Posterior cingulate gyrus (tissue), 11 donors: ENCODE measurements at regions not wholly inside any gene's neighbourhood (a gene's known extent, or its start where the extent isn't known, plus 50 kb on each side); places are given as distances from the start of the nearest gene placed in this dataset.
A peak's percentile ranks its signal among the peaks of the same experiment; 100 is the strongest.
"Not testable (repeated sequence)": the region's sequence is repeated elsewhere in the genome, so short reads cannot be mapped to it uniquely, and the experiment has no call there.

Experiments
- DNase-seq, 10 donors: peaks; one replicate each; pipeline versions ENCODE4 v3.0.0 to v3.0.0-alpha.2; 2020 to 2021; ENCODE audit warnings: mixed read lengths in 3 of 10
- intact Hi-C: fragments of 100-400 bp; cut with DNase I; formaldehyde crosslinking; loops from one replicate; pipeline ENCODE4 v1.15.1; 2023

DNA sequence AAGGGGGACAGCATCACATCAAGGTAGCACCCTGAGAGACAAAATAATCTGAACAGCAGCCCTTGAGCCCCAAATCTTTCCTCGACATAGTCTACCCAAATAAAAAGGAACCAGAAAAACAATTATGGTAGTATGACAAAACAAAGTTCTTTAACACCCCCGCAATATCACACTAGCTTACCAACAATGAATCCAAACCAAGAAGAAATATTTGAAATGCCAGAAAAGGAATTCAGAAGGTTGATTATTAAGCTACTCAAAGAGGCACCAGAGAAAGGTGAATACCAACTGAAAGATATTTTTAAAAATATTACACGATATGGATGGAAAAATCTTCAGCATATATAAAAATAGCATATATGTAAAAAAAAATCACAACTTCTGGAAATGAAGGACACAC, 252.9 kb upstream of the SLITRK6 start:
- intact Hi-C loops, result no loop called here
- DNase-seq, result no peak

DNA sequence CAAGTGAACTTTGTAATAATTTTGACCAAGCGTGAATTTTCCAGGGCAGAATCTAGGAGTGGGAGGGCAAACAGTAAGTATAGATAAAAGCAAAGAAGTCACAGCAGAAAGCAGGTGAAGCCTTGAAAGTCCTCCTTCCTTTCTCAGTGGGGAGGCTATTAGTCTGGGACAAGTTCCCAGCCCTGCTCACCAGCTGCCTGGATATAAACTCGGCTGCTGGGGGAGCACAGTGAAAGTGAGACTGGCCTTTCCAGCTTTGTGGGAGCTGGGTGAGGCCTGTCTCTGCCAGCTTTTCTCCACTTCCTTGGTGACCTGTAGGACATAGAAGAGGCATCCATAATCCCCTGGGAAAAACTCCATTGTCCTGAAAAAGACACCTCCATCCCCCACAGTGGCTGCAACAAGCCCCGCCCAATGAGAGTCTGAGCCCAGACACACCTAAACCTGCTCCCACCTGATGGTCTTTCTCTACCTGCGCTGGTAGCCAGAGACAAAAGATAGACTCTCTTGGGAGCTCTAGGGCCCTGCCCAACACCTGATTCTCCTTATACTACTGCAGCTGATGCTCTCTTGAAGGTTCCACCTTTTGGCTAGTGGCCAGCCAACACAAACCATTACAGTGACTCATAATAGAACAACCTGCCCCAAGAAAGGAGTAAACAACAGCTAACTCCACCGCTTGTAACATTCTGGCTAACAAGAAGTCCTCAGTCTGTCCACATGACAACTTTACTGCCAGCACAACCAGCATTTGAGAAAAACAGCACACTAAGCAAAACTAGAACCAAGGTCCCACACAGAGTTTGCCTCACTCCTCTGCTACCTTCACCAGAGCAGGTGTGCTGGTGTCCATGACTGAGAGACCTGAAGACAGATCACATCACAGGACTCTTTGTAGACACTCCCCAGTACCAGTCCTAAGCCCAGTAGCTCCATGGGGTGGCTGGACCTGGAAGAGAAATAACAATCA, 252.2 kb upstream of the SLITRK6 start:
- DNase-seq, result peak in 1 of 10 donors; percentile 44

GRCh38 chr13:86038490-86038889, 239.3 kb upstream of the SLITRK6 start:
- intact Hi-C loops, result no loop called here

More for the DNA sequence above, 252.2 kb upstream of the SLITRK6 start:
- intact Hi-C loops, result no loop called here

DNA sequence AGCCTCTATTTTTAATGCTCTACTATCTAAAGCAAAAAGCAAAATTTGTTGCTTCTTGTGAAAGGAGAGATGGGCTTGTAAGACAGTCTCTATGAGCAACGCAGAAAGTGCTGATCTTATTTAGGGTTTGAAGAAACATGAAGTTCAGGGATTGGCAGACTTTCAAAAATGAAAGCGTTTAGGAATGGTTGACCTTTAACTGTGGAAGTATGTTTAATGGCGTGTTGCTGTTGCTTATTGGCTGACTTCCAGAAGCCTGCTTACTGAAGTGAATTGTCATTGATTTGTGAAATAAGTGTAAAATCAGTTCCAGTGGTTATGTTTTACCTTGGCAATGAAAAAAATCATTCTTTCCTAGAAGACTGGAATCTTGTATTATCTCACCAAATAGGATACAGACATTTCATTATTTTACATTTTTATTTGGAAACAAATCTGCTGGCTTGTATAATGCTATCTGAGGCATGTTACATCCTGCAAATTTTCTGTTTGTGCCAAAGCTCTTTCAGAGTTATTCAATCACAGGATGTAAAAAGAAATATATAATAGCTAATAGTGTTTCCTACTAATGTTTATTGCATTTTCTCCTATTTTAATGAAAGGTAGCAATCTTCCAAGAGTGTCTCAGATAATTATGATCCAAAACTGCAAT, 221.3 kb upstream of the SLITRK6 start:
- no peak for DNase-seq
- intact Hi-C loops, result no loop called here

More at GRCh38 chr13:86038490-86038889, 239.3 kb upstream of the SLITRK6 start:
- DNase-seq, result no peak

GRCh38 chr13:86006317-86006716, 207.1 kb upstream of the SLITRK6 start:
- no peak for DNase-seq
- intact Hi-C loops, result no loop called here

DNA sequence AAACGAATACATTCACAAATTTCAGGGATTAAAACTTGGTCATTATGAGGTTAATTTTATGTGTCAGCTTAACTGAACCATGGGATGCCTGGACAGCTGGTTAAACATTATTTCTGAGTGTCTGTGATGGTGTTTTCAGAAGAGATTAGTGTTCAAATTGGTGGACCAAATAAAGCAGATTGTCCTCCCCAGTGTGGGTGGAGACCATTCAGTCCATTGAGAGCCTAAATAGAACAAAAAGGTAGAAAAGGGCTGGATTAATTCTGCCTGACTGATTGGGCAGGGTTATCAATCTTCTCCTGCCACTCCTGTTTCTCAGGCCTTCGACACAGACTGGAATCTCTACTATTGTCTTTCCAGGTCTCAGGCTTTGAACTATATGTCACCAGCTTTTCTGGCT, 203.8 kb upstream of the SLITRK6 start:
- intact Hi-C loops, result no loop called here
- DNase-seq, result no peak

- DNase-seq, result no peak
- intact Hi-C loops, result no loop called here
Measured at GRCh38 chr13:86000546-86000945, 201.3 kb upstream of the SLITRK6 start.

DNA sequence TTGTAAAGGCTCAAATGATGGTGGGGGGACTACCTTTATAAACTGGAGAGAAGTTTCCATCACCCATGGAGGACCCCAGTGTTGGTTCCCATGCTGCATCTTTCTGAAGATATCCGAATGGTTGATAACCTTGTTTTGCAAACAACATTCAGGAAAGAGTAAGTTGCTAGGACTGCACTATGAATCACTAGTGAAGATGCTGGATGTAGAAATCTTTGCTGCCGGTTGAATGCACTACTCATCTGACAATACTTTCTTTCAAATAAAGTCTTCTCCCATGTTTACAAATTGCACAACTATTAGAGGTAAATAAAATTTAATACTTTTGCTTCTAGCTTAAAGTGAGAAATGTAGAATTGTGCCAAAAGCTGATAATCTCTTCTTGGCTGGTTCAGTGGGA, 198.4 kb upstream of the SLITRK6 start:
- no peak for DNase-seq
- intact Hi-C loops, result no loop called here

GRCh38 chr13:85995788-85996418, 196.7 kb upstream of the SLITRK6 start:
- intact Hi-C loops, result no loop called here
- no peak for DNase-seq

DNA sequence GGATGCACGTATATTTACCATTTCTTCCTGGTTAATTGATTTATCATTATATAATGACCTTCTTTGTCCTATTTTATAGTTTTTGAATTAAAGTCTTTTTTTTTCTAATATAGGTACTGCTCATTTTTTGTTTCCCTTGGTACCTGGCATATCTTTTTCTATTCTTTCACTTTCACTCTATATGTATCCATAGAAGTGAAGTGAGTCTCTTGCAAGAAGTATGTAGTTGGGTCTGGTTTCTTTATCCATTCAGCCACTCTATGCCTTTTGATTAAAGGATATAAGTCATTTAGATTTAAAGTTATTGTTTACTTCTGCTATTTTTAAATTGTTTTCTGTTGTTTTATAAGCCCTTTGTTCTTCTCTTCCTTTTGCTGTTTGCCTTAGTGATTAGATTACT, 194.3 kb upstream of the SLITRK6 start:
- DNase-seq, result no peak
- intact Hi-C loops, result no loop called here

GRCh38 chr13:85990397-85990796, 191.2 kb upstream of the SLITRK6 start:
- intact Hi-C loops, result no loop called here
- DNase-seq, result no peak

- intact Hi-C loops, result no loop called here
- DNase-seq, result no peak
Measured at GRCh38 chr13:85985797-85986196, 186.6 kb upstream of the SLITRK6 start.

DNA sequence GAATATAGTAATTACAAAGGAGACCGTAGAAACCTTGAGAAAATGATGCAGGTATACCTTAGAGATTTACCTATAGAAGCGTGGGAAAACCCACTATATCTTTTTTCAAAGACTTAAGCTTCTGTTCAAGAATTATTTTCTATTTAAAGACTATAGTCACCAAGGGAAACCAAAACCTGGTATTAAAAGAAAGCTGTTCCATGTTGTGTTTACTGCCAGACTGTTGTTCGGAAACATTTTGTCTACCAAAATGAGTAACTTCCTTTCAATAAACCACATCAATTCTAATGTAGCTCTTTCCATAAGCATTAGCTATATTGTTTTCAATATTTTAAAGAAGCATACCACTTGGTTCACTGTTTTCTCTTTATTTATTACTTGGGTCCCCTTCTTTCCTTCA, 182.9 kb upstream of the SLITRK6 start:
- intact Hi-C loops, result no loop called here
- no peak for DNase-seq

GRCh38 chr13:85980447-85980846, 181.2 kb upstream of the SLITRK6 start:
- intact Hi-C loops, DNase-seq: not testable (repeated sequence)

DNA sequence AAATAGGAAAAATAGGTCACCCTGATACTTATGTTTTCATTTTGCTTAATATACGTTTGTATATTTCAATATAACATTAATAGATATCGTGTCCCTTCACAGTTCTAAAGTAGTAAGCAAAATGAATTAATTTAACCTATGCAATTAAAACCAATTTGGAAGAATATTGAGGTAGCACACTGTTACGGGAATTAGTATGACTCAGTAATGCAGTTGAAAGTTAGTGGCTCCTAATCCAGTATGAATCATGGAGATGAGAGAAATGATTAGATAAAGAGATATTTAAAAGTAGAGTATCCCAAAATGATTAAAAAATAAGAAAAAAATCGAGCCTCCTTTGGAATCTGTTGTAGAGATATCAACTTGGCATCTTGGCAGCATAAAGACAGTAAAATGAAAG, 177.0 kb upstream of the SLITRK6 start:
- intact Hi-C loops, result no loop called here
- no peak for DNase-seq

- DNase-seq, result no peak
- intact Hi-C loops, result no loop called here
Measured at GRCh38 chr13:85974608-85975366, 175.6 kb upstream of the SLITRK6 start.

DNA sequence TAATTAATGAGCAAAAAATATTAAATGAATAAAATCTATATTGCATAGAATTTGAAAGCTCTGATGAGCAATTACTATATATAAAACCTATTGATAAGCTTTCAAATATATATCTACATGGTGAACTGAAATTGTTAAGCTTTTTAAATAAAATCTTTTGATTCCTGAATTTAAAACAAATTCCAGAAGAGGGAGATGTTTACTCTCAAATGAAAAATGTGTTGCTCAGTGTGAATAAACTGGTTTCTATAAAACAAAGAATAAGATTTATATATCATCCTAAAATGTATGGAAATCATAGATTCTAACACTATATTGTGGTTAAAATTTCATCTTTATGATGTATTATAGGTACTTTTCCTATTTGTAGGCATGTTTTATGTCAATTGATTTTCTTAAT, 171.5 kb upstream of the SLITRK6 start:
- intact Hi-C loops, result no loop called here
- no peak for DNase-seq

- DNase-seq, result no peak
- intact Hi-C loops, result no loop called here
Measured at GRCh38 chr13:85969331-85969730, 170.1 kb upstream of the SLITRK6 start.

- intact Hi-C loops, result no loop called here
- DNase-seq, result no peak
Measured at GRCh38 chr13:85935868-85936467, 136.7 kb upstream of the SLITRK6 start.

DNA sequence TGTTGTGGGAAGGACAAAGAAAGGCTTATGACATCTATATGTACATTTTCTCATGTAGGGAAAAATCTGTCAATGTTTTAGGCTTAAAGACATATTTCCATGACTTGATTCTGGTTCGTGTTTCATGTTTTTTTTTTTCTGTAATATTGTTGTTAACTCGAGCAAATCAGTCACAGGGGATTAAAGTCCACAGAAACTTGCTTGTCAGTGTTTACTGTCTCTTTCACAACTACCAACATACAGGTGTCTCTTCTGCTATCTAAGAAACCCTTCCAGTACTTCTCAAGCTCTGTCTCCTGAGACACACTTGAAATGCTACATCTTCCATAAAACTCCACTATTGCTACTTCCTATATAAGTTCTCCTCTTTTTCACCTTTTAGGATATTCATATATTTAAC, 130.9 kb upstream of the SLITRK6 start:
- intact Hi-C loops, result no loop called here
- DNase-seq, result no peak
